ENCODE measurements at regions not wholly inside any gene's neighbourhood (a gene's known extent, or its start where the extent isn't known, plus 50 kb on each side); places are given as distances from the start of the nearest gene placed in this dataset.

- no peak for TF ChIP-seq POLR2A (IDR thresholded peaks at IDR 0.05)
- TF ChIP-seq CTCF (IDR thresholded peaks at IDR 0.05), result no peak
Observed at GRCh38 chr7:24441314-24442027, 131.8 kb upstream of the PALS2 start.

Measured in right lobe of liver (tissue), 4 donors.